SU-DHL-6 (cell line): ENCODE measurements at regions not wholly inside any gene's neighbourhood (a gene's known extent, or its start where the extent isn't known, plus 50 kb on each side); places are given as distances from the start of the nearest gene placed in this dataset.

Experiments
- H2AFZ ChIP-seq: fragments of 200-600 bp; sonication (generic); 2 replicates; pipeline ENCODE4 v1.6.1; 2014; ENCODE audit warnings: low read depth, mild to moderate bottlenecking, moderate library complexity, mixed read lengths, antibody characterized with exemption, low read length; ENCODE audit not compliant: severe bottlenecking
- H3F3A ChIP-seq: fragments of 200-600 bp; shearing (Covaris generic); 2 replicates; pipeline ENCODE4 v1.6.0; 2016; ENCODE audit warnings: antibody characterized with exemption, mild to moderate bottlenecking; ENCODE audit not compliant: insufficient read depth
- H3K27ac ChIP-seq: fragments of 200-600 bp; sonication (generic); 2 replicates; pipeline ENCODE4 v1.5.1; 2016; ENCODE audit warnings: low read depth, mild to moderate bottlenecking, low read length, moderate library complexity, mixed read lengths
- H3K27me3 ChIP-seq: fragments of 200-600 bp; sonication (generic), shearing (Covaris generic); 2 replicates; pipeline ENCODE4 v1.6.0; 2014; ENCODE audit warnings: mild to moderate bottlenecking, low read length
- H3K36me3 ChIP-seq: fragments of 200-600 bp; sonication (generic); 2 replicates; pipeline ENCODE4 v1.6.1; 2014; ENCODE audit warnings: mild to moderate bottlenecking, low read length, mixed read lengths
- H3K4me2 ChIP-seq: fragments of 300-600, 200-600 bp; shearing (Covaris generic), sonication (generic); 2 replicates; pipeline ENCODE4 v1.6.0; 2014; ENCODE audit warnings: low read length, low read depth, mild to moderate bottlenecking; ENCODE audit not compliant: poor library complexity, severe bottlenecking
- H3K4me3 ChIP-seq: fragments of 200-600 bp; sonication (generic); 2 replicates; pipeline ENCODE4 v1.5.1; 2014; ENCODE audit warnings: antibody characterized with exemption, low read length, mild to moderate bottlenecking, mixed read lengths; ENCODE audit not compliant: insufficient read depth, poor library complexity, severe bottlenecking
- H3K79me2 ChIP-seq: fragments of 200-600 bp; sonication (generic); 2 replicates; pipeline ENCODE4 v1.6.1; 2014; ENCODE audit warnings: mild to moderate bottlenecking, low read length, moderate library complexity; ENCODE audit not compliant: insufficient read depth
- H3K9ac ChIP-seq: fragments of 200-600 bp; sonication (generic); 2 replicates; pipeline ENCODE4 v1.7.0; 2014; ENCODE audit warnings: mild to moderate bottlenecking, low read length
- H3K9me2 ChIP-seq: fragments of 200-600 bp; sonication (generic); replicated peaks from 2 replicates; pipeline ENCODE4 v1.6.1; 2014; ENCODE audit warnings: low read length; ENCODE audit not compliant: insufficient read depth
- H3K9me3 ChIP-seq: fragments of 200-600 bp; sonication (generic); 2 replicates; pipeline ENCODE4 v1.6.1; 2014; ENCODE audit warnings: low read length, mixed read lengths; ENCODE audit not compliant: insufficient read depth
- H4K20me1 ChIP-seq: fragments of 200-600 bp; sonication (generic); 2 replicates; pipeline ENCODE4 v1.6.1; 2014; ENCODE audit warnings: low read depth, mild to moderate bottlenecking, antibody characterized with exemption, low read length, moderate library complexity, mixed read lengths
- CTCF ChIP-seq: fragments of 200-600 bp; sonication (generic); IDR thresholded peaks from one replicate; pipeline ENCODE4 v1.5.1; 2017; ENCODE audit warnings: antibody characterized with exemption, mild to moderate bottlenecking, low read length, moderate library complexity; ENCODE audit not compliant: insufficient read depth, poor library complexity, severe bottlenecking
- EZH2phosphoT487 ChIP-seq: fragments of 200-600 bp; sonication (generic), shearing (Covaris generic); conservative IDR thresholded peaks from 2 replicates; pipeline ENCODE4 v1.6.1; 2018; ENCODE audit warnings: mild to moderate bottlenecking, antibody characterized with exemption, low read length, moderate library complexity, mixed read lengths

DNA sequence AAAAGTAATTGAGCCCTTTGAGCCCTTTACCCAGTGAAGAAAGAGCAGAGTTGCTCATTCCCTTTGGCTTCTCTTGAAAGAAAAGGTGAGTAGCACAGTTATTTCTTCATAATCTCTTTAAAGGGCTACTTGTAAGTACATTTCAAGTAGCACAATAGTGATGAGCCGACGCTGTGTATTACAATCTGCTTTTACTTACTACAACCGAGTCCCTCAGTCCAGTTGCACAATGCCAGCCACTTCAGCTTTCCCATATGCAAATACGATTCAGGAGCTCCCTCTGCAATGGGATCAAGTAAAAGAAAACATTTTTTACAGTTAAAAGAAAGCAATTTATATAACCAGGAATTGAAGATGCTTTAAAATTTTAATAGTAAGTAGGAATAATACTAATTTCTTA is 868.5 kb downstream of the RNF144A start:
- no peaks in the 10 kb centered on the region for H3F3A ChIP-seq
- H3K9me2 ChIP-seq, result no peaks in the 10 kb centered on the region

GRCh38 chr2:7788736-7789135 is 871.5 kb downstream of the RNF144A start:
- TF ChIP-seq EZH2phosphoT487 (no peak), CTCF (no peak)

More for the DNA sequence above, 868.5 kb downstream of the RNF144A start:
- H3K9ac ChIP-seq, result no peak overlapping the region
- no peaks in the 10 kb centered on the region for H3K79me2 ChIP-seq
- no peak for TF ChIP-seq EZH2phosphoT487
- TF ChIP-seq CTCF, result no peak
- no peak overlapping the region for H3K4me3 ChIP-seq
- no peak overlapping the region for H3K27ac ChIP-seq
- H3K4me2 ChIP-seq, result no peak overlapping the region
- H3K27me3 ChIP-seq, result no peaks in the 10 kb centered on the region; the same call in 1 of the 2 replicates
- H3K36me3 ChIP-seq, result no peaks in the 10 kb centered on the region
- H2AFZ ChIP-seq, result no peak overlapping the region
- H4K20me1 ChIP-seq, result no peaks in the 10 kb centered on the region
- H3K9me3 ChIP-seq, result no peaks in the 10 kb centered on the region

DNA sequence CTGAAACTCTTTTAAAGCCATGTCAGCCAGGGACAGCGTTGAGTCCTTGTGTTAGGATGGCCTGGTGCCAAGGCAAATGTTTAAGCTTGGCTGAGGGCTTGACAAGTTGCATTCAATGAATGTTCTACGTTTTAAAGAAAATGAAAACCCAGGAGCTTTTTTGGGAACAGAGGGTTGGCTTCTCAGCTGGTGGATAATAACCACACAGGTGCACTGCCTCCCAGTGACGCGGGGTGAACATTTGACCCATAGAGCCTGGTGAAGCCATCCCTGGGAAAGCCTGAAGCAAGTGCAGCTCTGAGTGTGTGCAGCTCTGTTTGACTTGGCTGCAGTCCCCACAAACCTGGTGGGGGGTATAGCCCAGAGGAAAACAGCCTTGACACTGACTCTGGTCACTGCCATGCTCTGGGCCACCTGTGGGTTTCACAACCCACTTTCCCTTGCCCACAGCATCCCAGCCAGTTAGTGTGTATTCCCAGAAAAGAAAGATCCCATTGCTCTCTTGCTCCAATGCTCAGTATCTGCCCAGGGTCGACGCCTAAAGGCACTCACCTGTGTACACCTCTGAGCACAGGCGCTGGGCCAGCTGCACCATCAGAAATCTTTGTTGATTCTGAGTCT is 874.9 kb downstream of the RNF144A start:
- Histone ChIP-seq H3K27ac (no peak overlapping the region), H3K9ac (no peak overlapping the region), H3K4me3 (no peak overlapping the region), H2AFZ (no peak overlapping the region), H3K27me3 (no peaks in the 10 kb centered on the region), H3K4me2 (no peak overlapping the region), H4K20me1 (no peaks in the 10 kb centered on the region), H3K36me3 (no peaks in the 10 kb centered on the region), H3K79me2 (no peaks in the 10 kb centered on the region), H3K9me3 (no peaks in the 10 kb centered on the region), H3F3A (no peaks in the 10 kb centered on the region), H3K9me2 (no peaks in the 10 kb centered on the region)
- TF ChIP-seq EZH2phosphoT487, result no peak

More at GRCh38 chr2:7788736-7789135, 871.5 kb downstream of the RNF144A start:
- H3K79me2 ChIP-seq, result no peaks in the 10 kb centered on the region
- no peaks in the 10 kb centered on the region for H3F3A ChIP-seq
- H3K4me3 ChIP-seq, result no peak overlapping the region
- H3K36me3 ChIP-seq, result no peaks in the 10 kb centered on the region
- H4K20me1 ChIP-seq, result no peaks in the 10 kb centered on the region
- H3K9me3 ChIP-seq, result no peaks in the 10 kb centered on the region
- no peaks in the 10 kb centered on the region for H3K9me2 ChIP-seq
- H3K4me2 ChIP-seq, result no peak overlapping the region
- no peak overlapping the region for H3K27ac ChIP-seq
- H2AFZ ChIP-seq, result no peak overlapping the region
- no peaks in the 10 kb centered on the region; the same call in 1 of the 2 replicates for H3K27me3 ChIP-seq
- H3K9ac ChIP-seq, result no peak overlapping the region

- Histone ChIP-seq H3K27ac (no peak overlapping the region), H3K36me3 (no peaks in the 10 kb centered on the region), H3K79me2 (no peaks in the 10 kb centered on the region), H3K9me3 (no peaks in the 10 kb centered on the region), H3K9ac (no peak overlapping the region), H3K4me2 (peak overlapping the region; percentile 21), H3K27me3 (no peaks in the 10 kb centered on the region), H4K20me1 (no peaks in the 10 kb centered on the region), H3K4me3 (no peak overlapping the region), H3K9me2 (no peaks in the 10 kb centered on the region), H3F3A (no peaks in the 10 kb centered on the region), H2AFZ (no peak overlapping the region)
- TF ChIP-seq CTCF, result no peak
- no peak for TF ChIP-seq EZH2phosphoT487
Observed at GRCh38 chr2:7795778-7796563, 878.8 kb downstream of the RNF144A start.
